GM18868 (cell line): ENCODE measurements at regions not wholly inside any gene's neighbourhood (a gene's known extent, or its start where the extent isn't known, plus 50 kb on each side); places are given as distances from the start of the nearest gene placed in this dataset.
"Not testable (repeated sequence)": the region's sequence is repeated elsewhere in the genome, so short reads cannot be mapped to it uniquely, and the experiment has no call there.

Experiments
- ATAC-seq: cut with Tn5 transposase; IDR thresholded peaks from one replicate; pipeline ENCODE4 v1.9.1; 2021; ENCODE audit warnings: mild to moderate bottlenecking, moderate library complexity; ENCODE audit not compliant: unreplicated experiment

DNA sequence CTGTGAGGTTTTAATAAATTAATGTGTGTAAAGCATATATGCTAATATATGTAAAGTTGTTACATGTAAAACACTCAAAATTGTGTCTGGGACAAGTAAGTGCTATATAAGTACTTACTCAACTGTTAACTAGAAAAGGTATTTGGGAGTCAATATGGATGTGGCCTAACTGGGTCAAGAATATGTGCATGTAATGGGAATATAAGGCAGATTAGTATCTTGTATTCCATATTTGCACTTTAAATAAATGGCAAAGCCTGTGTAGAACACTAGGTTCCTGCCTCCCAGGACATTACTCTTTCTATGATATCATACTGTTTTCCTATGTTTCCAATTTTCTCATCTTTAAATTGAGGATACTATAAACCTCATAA lies 270.6 kb downstream of the FBXO8 start:
- ATAC-seq: no peak

DNA sequence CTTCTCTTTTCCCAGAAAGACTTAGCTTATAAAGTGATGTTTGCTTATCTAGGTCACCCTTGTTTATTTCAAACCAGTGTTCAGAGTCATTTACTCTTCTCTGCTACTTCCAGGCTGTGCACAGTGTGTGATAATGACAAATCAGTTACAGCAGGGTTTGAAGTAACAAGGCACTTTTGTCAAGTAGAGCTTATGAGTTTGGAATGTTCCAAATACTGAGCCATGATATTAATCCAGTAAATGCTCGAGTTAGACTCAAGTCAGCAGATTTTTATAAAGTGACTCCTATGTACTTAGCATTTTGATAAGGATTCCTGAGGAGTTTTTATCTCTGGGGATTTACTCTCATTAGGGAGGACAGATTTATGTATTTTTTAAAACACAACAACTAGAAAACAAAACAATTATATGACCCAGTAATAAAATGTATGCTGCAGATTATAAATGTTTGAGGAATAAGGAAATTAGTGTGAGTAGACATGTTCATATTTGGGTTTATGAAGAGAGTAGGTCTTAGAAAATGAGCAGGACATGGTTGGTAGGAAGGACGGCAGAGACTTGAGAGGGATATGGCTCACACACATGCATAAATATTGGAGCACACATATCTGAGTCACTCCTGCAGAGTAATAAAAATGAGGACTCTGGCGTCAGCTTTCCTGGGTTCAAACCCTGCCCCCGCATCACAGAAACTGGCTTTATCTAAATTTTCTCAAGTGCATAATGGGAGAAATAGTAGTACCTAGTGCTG lies 271.2 kb downstream of the FBXO8 start:
- ATAC-seq: no peak

DNA sequence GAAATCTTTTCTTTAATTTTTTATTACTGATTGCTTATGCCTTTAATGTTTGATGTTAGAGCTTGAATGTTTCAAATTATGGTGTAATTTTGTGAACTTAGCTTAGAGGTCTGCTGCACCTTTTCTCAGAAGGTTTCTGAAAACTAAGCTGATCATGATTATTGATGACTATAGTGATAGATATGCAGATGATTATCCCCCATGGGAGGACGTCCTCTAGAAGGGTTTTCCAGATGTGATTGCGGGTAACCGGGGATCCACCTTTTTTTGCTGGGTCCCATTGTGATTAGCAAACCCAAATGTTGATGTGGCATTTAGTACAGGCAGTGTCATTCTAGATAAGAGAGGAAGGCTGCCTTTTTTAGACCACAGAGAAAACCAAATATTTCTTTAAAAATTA lies 272.9 kb downstream of the FBXO8 start:
- ATAC-seq: no peak

DNA sequence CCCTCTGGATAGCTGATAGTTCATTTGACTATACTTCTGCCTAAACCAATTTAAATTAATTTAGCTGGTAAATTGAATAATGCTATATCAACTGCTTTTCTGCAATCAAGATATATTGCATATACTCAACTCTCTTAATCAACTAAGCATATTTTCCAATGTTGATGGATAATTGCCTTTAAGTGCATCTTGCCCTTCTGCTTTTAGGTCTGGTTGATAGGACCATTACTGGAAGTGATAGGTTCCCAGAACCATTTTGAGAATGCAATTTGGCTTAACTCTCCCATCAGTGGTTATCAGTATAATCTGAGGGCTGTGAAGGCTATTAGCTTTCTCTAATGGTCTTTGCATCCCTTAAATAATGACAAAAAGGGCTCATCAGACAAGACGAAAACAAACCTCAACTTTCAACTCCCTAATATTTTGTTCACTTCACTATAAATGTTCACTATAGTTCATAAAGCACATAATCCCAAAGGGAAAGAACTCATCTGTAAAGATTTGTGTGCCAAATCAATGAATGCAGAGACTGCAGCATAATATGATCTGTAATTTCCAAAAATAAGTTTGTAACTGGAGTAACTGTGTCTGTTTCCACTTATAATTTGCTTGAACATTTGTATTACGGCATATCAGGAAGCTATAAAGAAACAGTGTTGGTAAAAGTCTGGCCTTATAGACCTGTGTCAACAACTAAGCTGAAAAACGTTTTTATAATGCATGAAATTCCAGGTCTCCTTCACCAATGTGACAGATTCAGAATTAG lies 273.6 kb downstream of the FBXO8 start:
- ATAC-seq: no peak

DNA sequence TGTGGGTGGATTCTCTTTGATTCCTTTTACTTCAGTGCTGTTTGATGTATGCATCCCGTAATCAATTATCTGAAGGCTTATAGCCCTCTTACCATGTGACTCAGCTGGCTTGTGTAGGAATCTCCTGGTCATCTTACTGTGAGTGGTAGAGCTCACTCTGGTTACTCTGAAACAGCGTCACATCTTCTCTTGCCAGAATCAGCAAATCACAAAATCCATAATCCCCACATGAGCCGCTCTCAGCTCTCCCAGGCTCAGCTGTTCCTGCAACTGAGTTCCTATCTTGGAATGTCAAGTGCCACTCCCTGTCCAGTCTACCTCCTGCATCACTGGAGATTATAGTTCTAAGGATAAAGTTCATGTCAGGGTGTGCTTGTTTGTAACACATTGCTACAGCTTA lies 278.0 kb downstream of the FBXO8 start:
- ATAC-seq: no peak

DNA sequence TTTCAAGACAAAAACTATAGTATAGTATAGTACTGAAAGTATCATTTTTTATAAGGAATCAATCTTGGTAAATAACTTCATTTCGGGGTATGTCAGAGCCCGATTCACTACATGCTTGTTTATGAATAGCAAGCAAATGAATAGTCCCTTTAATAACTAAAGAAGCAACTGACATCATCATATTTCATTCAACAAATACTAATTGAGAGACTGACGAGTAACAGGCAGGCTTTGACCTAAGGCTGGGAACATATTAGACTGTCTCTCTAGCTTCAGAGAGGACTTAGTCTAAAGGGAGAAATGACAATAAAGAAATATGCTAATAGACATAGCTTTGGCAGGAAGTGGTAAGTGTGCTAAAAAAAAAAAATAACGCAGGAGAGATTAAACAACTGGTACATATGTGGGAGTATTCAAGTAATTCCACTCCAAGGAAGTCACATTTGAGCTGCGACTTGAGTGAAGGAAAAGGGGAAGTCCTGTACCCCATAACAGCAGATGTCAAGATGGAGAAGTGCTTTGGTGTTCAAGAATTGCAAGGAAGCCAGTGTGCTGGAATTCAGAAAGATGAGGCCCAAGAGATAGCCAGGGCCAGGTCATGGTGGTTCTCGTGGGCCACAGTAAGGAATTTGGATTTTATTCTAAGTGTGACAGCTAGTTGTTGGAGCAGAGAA lies 284.9 kb downstream of the FBXO8 start:
- no peak for ATAC-seq

DNA sequence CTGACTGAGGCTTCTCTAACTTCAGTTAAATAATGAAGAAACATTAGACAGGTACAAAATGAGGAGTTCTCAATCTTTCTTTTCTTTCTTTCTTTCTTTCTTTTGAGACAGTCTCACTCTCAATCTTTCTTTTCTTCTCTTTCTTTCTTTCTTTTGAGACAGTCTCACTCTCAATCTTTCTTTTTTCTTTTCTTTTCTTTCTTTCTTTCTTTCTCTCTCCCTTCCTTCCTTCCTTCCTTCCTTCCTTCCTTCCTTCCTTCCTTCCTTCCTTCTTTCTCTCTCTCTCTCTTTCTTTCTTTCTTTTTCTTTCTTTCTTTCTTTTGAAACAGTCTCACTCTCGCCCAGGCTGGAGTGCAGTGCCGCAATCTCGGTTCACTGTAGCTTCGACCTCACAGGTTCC lies 287.7 kb downstream of the FBXO8 start:
- not testable (repeated sequence) for ATAC-seq

DNA sequence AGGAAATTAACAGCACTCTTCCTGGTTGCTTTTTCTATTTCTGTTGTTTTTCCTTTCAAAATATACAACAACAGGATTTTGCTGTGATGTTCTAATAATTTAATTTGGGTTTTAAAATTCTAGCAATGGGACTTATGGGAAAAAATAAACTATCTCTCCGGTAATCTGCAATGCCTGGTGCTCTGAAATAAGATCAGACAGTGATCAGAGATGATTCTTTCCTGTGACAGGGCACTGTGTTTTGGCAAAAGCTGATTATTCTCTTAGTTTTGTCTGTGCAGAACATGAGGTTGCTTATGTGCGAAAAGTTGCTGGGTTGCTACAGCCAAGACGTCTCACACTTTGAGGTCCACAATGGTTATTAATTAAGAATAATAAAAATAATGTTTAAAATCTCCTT lies 291.7 kb downstream of the FBXO8 start:
- no peak for ATAC-seq

DNA sequence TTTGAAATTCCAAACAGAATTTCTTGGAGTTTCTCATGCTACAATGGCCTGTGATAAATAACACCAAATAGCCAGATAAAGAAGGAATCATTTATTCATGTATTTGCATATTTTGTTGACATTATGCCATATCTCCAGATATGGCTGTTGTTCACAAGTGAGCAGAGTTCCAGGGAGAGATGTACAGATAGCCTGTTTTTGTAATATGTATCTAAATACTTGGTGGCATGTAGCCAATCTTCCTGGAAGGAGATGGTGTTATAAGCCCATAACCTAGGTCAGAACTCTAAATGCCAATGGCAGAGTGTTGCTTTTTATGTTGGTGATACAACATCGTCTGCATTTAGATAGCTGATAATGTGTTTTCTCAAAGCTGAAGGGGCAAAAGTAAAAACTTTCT lies 292.2 kb downstream of the FBXO8 start:
- no peak for ATAC-seq

DNA sequence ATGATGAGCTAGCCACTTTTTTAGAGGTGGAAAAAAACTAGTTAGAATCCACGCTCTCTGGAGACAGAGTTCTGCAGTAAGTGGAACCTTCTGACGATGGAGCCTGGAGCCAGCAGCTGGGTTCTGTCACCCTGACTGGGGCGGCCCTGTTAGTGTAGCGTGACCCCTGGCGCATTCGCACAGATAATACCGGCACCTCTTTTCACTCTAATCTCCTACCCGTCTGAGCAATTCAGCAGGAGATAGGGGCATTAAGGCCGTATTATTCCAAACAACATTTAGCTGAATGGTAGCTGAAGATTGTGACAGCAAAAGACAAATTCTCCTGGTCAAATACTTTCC lies 292.6 kb downstream of the FBXO8 start:
- no peak for ATAC-seq

DNA sequence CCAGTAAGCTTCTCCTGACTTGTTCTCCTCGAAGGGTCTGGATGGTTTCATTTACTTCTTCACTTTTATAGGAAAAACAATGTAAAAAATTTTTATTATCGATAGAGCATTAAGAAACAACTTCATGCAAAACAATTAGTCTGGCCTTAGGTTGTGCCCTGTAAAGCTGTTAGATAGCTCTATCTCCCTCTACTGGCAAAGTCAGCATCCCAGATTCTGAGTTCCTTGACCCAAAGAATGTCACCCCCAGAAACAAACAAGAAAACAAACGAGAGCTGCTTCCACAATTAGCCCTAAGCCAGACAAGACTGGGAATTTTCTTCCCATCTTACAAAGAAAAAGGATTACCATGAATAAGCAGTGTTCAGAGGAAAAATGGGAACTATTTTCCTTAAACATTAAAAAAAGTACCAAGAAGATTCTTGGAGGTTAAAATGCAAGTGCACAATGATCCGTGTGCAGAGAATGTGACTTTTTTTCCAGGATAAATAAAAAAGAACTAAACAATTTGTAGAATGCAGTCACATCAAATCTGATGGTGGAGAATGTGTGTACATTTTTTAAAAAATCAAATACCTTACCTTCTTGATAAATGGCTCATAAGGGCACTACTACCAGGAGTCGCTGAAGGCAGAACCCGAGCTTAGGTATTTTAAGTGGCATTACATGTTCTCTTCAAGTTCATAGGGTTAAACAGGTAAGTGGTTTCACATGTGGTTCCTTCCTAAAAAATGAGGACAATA lies 293.2 kb downstream of the FBXO8 start:
- peak; percentile 52 for ATAC-seq

DNA sequence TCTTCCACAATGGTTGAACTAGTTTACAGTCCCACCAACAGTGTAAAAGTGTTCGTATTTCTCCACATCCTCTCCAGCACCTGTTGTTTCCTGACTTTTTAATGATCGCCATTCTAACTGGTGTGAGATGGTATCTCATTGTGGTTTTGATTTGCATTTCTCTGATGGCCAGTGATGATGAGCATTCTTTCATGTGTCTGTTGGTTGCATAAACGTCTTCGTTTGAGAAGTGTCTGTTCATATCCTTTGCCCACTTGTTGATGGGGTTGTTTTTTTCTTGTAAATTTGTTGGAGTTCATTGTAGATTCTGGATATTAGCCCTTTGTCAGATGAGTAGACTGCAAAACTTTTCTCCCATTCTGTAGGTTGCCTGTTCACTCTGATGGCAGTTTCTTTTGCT lies 319.9 kb downstream of the FBXO8 start:
- not testable (repeated sequence) for ATAC-seq

DNA sequence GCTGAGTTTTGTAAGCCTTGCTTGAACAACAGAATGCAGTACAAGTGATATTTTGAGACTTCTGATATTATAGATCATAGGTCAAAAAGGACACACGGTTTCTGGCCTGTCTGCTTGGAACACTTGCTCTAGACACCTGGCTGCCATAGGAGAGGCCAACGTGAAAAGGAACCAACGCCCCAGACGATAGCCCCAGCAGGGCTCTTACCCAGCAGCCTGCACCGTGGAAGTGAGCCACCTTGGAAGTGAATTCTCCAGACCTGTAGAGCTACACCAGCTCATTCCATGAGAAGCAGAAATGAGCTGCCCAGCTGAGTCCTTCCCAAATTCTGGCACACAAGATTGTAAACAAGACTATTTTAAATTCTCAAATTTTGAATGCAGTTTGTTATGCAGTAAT lies 323.1 kb downstream of the FBXO8 start:
- no peak for ATAC-seq

DNA sequence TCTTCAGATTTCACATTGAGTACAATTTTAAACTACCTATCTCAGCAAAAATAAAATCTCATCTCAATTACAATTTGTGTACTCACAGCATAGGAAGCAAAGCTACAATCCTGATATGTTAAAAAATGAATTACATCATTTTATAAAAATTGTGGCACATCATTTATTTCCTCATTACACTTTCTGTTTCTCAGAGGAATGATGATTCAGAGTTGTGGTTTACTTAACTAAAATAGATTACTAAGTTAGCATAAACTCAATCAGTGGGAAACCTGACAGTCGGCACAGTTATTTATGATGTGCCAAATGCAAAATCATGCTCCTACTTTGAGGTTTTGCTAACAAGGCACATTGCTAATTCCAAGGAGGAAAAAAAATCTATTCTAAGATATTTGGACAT lies 325.0 kb downstream of the FBXO8 start:
- no peak for ATAC-seq

DNA sequence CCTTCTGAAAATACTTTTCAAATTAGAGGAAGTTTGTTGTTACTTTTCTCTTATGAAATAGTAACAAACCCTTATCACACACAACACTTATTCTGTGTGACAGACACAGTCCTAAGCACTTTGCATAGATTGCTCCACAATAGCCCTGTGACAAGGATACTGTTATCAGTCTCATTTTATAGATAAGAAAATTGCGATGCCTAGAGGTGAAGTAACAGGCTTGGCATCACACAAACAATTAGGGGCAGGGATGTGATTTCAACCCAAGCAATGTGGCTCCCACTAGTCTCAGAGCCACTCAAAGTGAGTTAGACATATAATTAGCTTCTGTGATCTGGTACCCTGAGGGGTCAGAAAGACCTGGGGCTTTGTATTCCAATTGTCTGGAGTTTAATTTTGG lies 339.9 kb downstream of the FBXO8 start:
- no peak for ATAC-seq

DNA sequence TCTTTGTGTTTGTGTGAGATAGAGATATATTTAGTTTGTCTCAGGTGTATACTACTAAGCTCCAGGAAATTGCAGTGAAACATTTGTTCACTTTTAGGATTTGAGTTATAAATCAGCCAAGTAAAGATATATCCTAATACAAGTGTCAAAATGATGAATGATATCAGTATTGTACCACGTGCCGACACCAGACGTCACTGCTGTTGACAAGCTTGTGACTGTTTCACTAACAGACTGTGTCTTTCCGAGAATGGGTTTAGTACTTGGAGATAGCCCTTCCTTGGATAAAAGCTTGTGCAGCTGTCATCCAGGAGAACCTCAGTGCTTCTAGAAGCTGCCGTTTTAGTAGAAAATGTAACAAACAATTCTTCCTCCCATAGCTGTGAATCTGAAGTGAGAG lies 343.3 kb downstream of the FBXO8 start:
- ATAC-seq: no peak

DNA sequence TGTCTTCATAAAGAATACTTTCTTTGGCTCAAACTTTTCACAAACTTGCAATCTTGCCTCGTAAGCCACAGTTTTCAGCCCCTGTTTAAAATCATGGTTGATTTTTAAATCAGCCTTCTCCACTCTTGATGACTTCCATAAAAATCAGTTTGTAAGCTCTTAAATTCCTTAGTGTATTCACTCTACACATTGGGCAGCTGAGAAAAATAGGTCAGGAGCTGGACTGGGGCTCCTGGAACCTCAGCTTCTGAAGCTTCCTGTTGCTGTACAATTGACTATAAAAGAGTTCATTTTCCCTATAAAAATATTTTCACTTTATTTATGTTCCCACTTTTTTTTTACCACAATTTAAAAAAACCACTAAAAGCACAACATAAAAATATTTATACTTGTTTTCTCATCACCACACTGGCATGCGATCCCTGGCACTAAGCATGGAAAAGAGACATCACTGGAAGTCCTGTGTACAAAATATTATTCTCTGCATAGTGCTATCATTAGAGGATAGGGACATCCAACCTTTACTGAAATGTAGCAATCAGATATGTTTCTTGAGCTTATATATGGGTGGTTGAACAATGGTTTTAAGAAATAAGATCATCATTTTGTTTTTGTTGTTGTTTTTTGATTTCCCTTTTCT lies 345.7 kb downstream of the FBXO8 start:
- ATAC-seq: no peak

DNA sequence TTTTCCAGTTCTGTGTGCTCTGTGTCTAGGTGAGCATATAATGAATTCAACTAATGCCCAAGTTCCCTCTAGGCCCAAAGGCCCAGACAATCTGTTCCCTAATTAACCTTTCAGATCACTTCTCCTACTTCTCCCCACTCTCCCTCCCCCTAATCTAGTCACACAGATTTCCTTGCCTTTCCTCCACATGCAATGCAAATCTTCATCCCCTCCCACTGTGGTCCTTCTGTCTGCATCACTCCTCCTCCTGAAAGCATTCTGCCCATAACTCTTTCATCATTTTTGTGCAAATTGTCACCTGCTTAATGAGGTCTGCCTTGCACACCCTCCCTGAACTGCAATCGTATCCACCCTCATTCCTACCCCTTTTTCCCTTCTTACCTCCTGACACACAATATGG lies 346.6 kb downstream of the FBXO8 start:
- ATAC-seq: no peak

DNA sequence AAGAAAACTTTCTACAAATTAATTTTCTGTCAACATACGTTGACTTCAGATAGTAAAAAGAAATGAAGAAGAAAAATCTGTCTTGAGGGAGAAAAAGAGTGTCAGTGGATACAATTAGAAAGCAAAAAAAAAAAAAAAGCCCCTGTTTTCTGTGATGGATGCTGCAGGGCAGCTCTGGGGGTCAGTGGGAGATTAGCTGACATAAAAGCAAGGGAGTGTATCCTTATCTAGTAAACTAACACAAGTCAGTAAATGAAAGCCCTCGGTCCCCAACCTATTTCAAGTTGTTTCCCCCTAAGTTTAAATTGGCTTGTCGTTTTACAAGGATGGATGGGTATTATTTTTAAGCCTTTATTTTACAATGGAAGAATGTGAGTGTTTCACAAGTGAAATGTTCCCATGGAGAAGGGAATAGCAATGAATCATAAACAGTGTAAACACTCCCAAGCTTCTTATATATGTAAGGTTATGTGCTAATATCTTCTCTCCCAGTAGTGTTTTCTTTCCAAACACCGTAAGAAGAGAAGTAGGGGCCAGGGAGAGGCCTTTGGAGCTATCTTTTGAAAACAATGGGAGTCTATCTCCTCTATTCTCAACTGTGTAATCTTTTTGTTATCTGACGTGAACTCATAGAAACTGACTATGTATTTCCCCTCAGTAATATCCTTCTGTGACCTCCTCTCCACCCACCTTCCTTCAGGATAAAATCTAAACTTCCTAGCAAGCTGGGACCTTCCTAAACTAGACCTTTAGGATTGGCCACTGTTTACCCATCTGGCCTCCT lies 347.7 kb downstream of the FBXO8 start:
- no peak for ATAC-seq

DNA sequence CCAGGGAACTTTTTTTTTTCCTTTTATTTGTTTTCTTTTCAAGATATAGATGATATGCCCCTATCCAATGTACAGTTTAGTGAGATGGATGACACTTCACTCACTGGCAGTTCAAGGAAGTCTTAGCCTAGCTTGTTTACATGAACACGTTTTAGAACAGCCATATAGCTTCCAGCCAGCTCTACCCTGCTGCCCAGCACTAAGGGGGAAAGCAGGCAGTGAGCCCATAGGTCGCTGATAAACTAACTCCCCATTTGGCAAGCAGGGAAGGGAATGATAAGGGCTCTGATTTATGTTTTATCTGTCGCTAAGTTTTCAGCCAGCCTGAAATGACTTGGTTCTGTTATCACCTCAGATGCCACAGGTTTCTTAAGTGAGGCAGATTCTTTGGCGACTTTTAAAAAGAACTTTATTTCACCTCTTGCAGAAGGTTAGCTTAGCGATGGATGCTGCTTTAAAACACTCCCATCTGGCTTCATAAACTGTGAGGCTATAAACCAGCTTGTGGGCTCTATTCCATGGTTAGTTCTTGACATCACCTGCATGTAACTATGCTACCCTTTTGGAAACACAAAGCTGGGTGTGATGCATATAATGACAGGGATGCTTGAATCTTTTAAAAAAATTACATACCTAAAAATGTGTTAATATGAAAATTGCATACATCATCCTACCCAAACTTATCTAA lies 348.4 kb downstream of the FBXO8 start:
- no peak for ATAC-seq
